ENCODE measurements at regions not wholly inside any gene's neighbourhood (a gene's known extent, or its start where the extent isn't known, plus 50 kb on each side); places are given as distances from the start of the nearest gene placed in this dataset.

- TF ChIP-seq CTCF (IDR thresholded peaks at IDR 0.05; ENCODE audit: insufficient read depth, low read depth, low read length) (no peak), EZH2 (IDR thresholded peaks at IDR 0.05; ENCODE audit: insufficient read depth, low read length) (no peak)
Observed at GRCh38 chr1:190832511-190832910, 354.8 kb upstream of the BRINP3 start.
